ENCODE measurements at regions not wholly inside any gene's neighbourhood (a gene's known extent, or its start where the extent isn't known, plus 50 kb on each side); places are given as distances from the start of the nearest gene placed in this dataset.

GRCh38 chr1:70767377-70767776 lies 280.2 kb downstream of the PTGER3 start:
- TF ChIP-seq, protein P1, sequence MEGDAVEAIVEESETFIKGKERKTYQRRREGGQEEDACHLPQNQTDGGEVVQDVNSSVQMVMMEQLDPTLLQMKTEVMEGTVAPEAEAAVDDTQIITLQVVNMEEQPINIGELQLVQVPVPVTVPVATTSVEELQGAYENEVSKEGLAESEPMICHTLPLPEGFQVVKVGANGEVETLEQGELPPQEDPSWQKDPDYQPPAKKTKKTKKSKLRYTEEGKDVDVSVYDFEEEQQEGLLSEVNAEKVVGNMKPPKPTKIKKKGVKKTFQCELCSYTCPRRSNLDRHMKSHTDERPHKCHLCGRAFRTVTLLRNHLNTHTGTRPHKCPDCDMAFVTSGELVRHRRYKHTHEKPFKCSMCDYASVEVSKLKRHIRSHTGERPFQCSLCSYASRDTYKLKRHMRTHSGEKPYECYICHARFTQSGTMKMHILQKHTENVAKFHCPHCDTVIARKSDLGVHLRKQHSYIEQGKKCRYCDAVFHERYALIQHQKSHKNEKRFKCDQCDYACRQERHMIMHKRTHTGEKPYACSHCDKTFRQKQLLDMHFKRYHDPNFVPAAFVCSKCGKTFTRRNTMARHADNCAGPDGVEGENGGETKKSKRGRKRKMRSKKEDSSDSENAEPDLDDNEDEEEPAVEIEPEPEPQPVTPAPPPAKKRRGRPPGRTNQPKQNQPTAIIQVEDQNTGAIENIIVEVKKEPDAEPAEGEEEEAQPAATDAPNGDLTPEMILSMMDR (IDR thresholded peaks at IDR 0.05; ENCODE audit: control extremely low read depth in 1 of 3, insufficient read depth in 1 of 3, low read depth in 1 of 3, low read length in 3 of 3), result no peak
- TF ChIP-seq KDM5A (IDR thresholded peaks at IDR 0.05; ENCODE audit: low read length) (no peak), SP2 (IDR thresholded peaks at IDR 0.05; ENCODE audit: low read length) (no peak), POLR2A (IDR thresholded peaks at IDR 0.05; ENCODE audit: control extremely low read depth in 1 of 2, low read depth in 2 of 2, low read length in 2 of 2) (no peak), SP1 (IDR thresholded peaks at IDR 0.05; ENCODE audit: low read depth, low read length) (no peak)
